OCI-LY1 (cell line): ENCODE measurements at regions not wholly inside any gene's neighbourhood (a gene's known extent, or its start where the extent isn't known, plus 50 kb on each side); places are given as distances from the start of the nearest gene placed in this dataset.

ENCODE experiments used
- EZH2 ChIP-seq: fragments of 200-600 bp; sonication (generic), shearing (Covaris generic); IDR thresholded peaks from 2 replicates; pipeline ENCODE4 v1.8.0; 2017; ENCODE audit warnings: borderline replicate concordance, mixed run types, mild to moderate bottlenecking, antibody characterized with exemption, low read length, moderate library complexity, mixed read lengths
- TF ChIP-seq, protein P1 (sequence below): fragments of 200-600 bp; sonication (generic), shearing (Covaris generic); IDR thresholded peaks from 2 replicates; pipeline ENCODE4 v1.5.1; 2017; ENCODE audit warnings: mild to moderate bottlenecking, antibody characterized with exemption, low read length, moderate library complexity, mixed read lengths

DNA sequence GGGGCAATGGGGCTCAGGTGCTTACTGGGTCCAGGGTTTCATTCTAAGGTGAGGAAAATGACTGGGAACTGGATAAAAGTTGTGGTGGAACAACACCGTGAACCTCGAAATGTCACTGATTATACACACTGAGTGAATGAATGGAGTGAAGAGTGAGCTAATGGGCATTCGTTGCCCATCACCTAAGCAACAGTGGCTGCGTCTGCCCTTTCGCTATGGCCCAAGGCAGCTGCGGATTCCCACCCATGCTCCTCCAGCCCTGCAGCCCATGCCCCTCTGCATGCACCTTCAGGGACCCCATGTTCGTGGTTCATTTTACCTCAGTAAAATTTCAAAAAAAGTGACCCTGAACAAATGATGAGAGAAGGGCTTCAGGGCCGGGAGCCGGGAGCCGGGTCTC lies 196.3 kb downstream of the CTTN start:
- TF ChIP-seq, protein P1, sequence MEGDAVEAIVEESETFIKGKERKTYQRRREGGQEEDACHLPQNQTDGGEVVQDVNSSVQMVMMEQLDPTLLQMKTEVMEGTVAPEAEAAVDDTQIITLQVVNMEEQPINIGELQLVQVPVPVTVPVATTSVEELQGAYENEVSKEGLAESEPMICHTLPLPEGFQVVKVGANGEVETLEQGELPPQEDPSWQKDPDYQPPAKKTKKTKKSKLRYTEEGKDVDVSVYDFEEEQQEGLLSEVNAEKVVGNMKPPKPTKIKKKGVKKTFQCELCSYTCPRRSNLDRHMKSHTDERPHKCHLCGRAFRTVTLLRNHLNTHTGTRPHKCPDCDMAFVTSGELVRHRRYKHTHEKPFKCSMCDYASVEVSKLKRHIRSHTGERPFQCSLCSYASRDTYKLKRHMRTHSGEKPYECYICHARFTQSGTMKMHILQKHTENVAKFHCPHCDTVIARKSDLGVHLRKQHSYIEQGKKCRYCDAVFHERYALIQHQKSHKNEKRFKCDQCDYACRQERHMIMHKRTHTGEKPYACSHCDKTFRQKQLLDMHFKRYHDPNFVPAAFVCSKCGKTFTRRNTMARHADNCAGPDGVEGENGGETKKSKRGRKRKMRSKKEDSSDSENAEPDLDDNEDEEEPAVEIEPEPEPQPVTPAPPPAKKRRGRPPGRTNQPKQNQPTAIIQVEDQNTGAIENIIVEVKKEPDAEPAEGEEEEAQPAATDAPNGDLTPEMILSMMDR, result no peak
- no peak for TF ChIP-seq EZH2
